Stromal cell of bone marrow (primary cell): ENCODE measurements at regions not wholly inside any gene's neighbourhood (a gene's known extent, or its start where the extent isn't known, plus 50 kb on each side); places are given as distances from the start of the nearest gene placed in this dataset.
"Not testable (repeated sequence)": the region's sequence is repeated elsewhere in the genome, so short reads cannot be mapped to it uniquely, and the experiment has no call there.

ENCODE experiments used
- DNase-seq: peaks from one replicate; pipeline ENCODE4 v3.0.0-alpha.2; 2012; ENCODE audit warnings: low read depth

DNA sequence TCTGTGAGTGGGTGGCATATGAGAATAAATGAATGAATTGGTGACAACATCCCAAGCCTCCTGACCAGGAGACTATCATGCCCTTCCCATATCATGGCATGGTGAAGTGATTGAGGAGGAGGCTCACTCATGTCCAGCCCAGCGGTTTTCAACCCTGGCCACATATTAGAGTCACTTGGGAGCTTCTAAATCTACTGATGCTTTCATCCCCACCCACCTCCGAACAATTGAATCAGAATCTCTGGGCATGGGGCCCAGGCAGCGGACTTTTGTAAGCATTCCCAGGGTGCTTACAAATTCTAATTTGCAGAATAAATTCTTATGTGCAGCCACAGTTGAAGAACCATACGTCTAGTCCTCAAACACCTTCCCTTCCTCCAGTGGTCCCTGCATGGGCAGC, 81.7 kb upstream of the SEC11C start:
- DNase-seq, result peak; percentile 75

DNA sequence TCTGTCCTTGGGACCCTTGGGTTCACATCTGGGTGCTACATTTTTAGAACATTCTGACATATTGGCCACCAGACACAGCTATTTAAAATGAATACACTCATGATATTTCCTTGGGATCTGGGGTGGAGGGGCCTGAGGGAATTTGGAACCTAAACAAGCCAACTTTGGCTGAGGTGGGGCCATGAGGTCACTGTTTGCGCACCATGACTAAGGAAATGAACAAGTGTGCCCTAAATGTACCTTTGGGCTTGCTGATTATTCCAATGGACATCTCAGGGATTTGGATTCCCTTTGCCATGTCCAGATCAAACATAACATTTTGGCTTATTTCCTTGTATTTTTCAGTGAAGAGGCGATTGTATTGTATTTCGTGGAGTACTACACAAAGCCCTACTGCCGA, 80.5 kb upstream of the SEC11C start:
- DNase-seq, result no peak

DNA sequence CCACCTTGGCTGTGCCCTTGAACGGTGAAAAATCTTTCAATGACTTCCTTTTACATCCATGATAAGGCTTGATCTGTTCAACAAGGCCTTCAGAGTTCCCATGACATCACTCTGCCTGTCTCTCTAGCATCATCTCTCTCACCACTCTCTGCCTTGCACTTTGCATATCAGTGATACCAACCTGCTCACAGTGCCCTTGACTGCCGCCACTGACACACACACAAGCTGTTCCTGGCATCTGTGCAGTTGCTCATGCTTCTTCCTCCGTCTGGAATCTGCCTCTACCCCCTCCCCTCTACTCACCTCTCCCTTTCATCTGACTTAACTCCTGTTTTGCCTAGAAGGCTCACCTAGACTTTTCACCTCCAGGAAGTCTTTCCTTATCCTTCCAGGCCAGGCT, 79.1 kb upstream of the SEC11C start:
- DNase-seq, result no peak

DNA sequence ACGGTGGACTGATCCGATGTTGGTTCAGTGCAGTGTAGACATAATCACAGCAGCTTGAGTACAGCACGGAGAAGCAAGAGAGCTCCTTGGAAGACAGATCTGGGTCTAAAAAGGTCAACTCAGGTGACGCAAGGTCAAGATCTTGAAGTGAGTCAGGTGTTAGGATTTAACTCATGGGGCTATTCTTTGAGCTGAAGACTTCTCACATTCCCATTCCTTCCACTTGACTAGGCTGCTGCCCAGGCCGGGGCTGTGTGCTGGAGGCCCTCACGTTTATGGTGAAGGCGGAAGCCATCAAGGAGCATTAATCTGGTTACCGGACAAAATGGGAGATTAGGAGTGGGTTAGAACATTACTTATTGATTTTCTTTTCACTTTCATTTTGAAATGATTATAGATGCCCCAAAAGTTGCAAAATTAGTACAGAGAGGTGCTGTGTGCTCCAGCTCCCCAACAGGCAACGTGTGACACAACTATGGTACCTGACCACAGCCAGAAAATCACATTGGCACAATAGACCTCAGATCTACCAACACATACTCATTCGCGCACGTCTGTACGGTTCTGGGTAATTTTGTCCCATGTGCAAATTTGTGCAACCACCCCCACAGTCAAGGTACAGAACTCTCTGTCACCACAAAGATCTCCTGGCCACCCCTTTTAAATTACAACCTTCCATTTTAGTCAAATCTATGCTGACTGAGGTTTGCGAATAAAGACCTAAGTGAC, 77.6 kb upstream of the SEC11C start:
- no peak for DNase-seq

DNA sequence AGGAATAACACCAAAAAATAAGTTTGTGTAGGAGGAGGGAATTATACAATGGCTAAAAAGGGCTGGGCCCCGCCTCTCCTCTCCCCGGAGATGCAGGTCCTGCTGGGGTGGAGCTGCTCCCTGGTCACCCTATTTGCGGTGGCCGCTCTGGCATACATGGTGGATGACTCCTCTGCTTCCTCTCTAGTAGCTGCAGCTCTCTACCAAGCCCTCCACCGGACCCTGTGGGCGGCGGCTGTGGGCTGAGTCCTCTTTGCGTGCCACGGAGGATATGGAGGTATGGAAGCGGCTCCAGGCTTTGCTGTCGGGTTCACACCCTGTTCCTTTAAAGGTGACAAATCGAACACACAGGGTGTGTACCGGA, 77.1 kb upstream of the SEC11C start:
- DNase-seq, result no peak

DNA sequence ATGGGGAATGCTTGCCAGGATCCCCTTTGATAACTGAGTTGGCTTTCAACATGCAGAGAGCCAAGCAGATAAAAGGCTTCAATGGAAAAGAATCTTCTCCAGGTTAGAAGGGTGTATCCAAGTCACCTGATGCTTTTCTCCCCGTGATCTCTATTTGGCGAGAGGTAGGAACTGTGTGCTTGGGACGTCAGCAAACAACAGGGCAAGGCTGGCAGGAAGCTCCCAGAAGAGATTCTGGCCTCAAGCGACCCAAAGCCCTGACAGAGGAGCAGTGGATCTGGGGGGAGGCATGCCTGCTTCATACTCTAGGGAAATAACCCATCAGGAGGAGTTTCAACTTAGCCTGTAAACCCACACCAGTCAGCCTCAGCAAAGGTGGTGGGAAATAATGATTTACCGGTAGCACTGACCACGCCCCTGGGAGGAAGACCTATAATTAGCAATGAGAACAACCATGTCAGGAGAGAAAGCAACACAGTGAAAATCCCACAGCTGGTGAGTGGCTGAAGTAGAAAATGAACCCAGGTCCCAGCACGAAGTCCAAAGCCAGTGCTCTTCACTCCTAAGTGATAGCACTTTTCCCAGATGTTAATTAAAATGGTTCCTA, 76.3 kb upstream of the SEC11C start:
- DNase-seq, result no peak

DNA sequence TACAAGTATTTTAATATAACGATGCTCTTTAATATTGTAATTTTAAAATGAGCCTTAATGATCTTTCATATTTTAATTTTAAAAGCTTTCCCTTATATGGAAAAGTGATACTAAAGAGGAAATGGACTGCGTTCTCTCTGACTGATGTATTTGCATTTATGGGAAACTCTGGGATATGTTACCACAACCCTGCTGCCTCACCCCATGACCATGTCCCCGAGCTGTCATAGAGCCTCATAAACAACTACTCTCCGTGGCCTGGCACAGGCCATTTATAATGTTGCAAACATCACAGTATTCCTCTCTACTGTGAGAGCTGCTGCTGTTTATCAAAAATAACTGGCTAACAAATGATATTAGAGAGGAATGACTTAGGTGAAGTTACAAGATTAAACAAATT, 75.8 kb upstream of the SEC11C start:
- DNase-seq, result no peak

DNA sequence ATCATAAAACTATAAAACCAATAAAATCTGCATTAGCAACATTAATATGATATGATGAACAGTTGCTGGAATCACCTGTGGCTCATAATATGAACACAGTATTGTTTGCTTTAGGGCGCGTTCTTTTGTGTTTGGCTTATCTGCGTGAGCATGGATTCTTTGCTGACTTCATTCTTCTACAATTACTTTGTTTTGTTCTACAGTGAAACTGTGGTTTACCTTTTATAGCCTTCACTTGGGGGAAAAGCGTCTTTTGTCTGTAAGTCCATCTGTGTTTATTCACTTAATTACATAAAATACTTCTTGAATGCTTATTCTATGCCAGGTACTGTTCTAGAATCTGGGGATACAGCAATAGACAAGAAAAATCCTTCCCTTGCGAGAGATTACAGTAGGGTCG, 74.0 kb upstream of the SEC11C start:
- DNase-seq, result no peak

DNA sequence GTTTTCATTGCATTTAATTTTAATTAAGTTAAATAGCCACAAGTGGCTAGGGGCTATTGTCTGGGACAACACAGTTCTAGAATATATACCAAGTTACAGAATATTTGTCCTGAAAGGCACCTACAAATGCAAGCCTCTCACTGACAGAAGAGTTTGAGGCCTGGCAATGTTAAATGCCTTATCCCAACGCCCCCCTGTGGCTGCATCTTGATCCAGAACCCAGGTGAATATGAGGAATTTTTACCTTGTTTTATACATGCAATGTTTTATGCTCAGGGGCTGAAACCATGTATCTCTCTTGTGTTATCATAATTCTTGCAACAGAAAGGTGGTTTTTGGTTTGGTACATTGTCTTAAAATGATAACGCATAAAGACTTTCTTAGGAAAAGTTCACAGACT, 71.8 kb upstream of the SEC11C start:
- DNase-seq, result no peak

DNA sequence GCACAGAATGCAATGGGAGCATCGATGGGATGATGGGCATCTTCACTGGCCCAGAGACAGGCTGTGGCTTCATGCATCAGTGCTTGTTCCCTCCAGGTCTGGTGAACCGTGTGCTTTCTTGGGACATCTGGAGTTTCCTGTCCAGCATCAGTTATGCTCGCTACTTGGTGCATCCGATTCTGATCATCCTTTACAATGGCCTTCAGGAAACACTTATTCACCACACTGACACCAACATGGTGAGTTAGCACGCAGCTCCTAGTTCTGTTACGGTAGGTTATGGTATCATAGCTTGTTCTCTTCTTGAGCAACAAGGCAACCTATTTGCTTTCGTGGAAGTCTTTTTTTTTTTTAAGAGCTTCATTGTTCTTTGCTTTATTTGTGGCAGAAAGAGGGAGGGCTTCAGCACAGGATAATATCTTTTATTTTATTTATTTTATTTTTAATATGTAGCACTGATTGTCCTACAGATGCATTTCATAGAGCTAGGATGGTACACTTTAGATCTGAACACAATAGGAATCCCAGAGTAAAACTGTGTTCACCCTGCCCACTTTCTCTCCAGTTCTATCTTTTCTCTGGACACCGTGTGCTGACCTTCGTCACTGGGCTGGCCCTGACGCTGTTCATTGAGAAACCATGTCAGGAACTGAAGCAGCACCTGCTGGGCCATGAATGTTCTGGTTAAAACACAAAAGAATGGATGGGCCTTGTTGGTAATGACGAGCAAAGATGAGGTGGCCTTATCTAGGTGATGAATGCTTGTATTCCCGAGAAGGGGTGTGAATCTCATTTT, 71.2 kb upstream of the SEC11C start:
- no peak for DNase-seq

DNA sequence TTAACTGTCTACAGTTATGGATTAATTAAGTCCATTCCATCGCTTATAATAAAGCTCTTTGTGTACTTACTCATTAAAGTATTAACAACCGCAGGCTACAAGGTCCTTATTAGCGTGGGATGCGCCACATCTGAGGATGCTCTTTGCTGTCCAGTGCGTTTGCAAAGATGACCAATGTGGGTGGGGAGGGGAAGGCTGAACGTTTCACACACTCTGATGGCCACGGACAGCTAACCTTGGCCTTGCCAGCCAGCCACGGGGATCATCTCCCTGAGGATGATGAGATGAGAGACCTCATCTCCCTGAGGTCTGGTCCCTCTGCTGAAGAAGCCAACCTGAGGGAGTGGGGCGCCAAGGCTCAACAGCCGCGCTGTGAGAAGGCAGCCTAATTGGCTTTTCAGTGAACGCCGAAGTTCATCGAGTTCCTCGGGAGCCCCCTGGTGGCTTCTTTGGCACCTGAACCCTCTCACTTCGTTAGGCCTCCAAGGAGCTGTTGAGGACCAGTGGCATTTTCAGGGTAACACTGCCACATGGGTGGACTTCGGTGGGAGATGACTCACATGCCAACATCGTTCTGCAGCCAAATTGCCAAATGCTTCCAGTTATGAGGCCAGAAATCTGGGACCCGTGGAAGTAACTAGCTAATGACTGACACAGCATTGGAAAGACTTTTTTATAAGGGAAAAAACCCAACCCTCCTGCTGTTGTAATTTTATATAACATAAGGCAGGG, 69.3 kb upstream of the SEC11C start:
- peak; percentile 64 for DNase-seq

DNA sequence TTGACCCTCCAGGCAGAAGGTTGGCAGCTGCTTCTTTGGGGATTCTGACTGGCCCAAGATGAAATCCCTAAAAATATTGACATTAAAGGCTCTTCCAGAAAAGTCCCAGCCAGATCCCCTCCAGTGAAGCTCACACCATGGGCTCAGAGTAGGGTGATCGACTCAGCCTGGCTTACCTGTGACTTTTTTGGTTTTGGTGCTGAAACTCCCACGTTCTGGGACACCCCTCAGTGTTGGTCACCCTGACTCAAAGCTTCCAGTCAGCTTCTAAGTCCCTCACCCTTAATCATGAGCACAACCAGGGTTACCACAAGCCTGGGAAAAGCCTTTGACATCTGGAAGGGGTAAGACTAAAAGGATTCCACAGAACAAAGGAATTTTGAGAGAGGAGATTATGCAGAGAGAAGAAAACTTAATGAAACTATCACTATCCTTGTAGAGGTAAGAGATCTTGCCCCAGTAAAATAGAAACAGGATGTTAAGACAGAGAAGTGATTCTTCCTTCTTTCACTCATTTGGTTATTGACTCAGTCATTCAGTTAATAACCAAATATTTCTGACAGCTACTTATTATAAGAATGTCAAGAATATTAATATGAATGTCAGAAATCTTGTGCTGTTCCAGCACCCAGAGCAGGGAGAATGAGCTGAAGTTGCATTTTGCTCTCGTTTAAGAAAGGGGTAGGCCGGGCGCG, 66.8 kb upstream of the SEC11C start:
- DNase-seq, result no peak

DNA sequence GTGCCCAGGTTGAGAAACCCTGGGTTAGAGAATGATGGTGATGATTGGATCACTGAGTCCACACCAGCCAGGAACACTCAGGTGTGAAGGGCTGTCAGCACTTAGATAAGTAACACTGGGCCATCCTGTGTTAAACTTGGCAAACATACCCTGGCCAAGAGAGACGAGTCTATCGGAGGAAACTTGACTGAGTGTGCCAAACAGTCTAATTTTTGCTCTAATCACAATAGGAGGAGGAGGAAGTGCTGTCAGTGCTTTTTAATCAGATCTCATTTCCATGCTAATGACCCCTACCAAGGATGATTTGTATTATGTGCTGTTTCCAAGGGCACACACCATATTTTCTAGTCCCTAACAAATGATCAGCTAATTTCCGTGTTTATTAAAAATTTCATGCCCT, 63.8 kb upstream of the SEC11C start:
- no peak for DNase-seq

DNA sequence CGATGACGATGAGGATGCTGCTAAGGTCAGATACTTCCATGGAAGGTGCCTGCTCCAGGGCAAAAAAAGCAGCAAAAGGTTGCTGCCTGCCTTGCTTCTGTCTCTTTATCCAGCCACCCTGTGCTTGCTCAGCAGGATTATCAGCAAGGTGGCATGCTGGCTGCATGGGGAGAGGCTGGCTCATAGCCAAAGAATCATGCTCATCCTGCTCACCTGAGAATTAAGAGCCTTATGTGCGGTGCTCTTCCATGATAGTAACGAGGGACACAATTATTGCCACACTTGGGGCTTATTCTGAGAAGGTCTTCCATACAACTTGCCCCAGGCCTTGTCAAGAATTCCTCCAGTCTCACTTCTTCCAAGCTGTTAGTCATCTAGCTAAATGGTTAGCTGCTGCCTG, 60.4 kb upstream of the SEC11C start:
- no peak for DNase-seq

DNA sequence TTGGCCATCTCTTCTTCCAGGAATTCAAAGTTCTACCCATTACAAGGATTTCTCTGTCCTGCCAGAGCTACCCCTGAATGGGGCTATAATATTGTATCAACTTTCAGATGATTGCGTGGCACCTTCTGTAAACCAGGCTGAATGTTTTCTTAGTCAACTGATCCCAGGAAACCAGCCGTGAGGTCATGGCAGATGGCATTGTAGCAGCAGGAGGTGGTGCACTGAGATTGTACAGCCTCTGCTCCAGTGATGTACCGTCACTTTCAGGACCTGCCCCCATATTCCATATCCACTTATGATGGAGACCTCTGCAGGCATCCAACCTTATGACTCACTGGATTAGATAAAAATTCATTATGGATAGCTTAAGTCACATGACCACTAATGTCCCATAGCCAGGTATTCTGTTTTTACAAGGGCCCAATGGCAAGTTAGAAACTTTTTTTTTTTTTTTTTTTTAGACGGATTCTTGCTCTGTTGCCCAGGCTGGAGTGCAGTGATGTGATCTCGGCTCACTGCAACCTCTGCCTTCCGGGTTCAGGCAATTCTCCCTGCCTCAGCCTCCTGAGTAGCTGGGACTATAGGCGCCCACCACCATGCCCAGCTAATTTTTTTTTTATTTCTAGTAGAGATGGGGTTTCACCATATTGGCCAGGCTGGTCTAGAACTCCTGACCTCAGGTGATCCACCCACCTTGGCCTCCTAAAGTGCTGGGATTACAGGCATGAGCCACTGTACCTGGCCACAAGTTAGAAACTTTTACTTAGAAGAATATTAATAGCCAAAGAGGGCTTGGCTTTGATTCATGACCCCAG, 59.8 kb upstream of the SEC11C start:
- not testable (repeated sequence) for DNase-seq

DNA sequence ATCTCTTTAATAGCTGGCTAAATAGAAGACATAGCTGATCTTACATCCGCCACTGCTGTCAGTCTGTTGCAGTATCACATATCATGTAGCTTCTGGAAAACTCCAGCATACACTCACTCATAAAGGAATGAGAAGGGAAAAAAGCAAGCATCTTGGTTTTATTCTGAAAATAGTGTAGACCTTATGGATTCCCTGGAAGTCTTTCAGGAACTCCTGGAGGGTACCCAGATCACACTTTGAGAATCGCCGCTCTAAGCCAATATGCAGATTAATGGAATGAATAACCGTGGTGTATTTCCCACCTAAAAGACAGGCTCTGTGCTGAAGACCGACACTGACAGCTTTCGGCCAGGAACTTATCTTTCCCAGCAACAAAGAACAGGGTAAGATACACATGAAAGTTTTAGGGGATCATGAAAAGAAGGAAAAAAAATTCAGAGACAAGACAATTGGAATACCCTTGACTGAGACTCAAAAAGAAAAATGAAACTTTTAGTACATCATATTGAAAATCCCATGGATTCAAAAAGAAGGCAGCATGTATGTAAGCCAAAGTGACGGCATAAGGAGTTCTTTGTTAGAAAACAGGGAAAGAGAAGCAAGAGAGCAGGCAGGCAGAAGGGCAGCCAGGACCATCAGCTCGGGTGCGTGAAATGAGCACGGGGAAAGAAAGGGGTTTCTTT, 56.4 kb upstream of the SEC11C start:
- no peak for DNase-seq

DNA sequence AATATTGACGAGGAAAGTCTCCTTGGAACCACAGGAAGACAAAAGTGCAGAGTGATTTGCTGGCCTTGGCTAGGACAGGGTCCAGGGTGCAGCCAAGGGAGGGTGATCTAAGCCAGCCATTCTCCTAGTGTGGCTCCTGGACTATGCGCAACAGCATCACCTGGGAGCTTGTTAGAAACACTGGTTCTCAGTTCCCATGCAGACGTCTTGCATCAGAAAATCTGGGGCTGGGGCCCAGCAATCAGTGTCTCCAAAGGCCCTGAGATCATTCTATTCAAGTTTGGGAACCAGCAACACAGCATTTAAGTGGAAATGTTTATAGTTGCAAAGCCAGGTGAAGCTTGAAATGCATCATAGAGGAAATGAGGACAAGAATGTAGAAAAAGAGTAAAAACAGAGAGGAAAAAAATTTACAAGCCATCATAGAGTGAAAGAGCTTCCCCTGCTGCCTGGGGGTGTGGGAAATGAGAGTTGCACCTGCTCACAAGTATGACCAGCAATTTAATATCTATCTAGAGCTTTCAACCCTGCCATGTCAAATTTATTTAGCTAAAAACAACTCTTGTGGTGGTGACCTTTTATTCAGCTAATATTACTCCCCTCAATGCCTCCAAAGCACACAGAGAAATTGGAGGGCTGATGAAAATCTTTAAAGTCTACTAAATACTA, 54.4 kb upstream of the SEC11C start:
- DNase-seq, result no peak

DNA sequence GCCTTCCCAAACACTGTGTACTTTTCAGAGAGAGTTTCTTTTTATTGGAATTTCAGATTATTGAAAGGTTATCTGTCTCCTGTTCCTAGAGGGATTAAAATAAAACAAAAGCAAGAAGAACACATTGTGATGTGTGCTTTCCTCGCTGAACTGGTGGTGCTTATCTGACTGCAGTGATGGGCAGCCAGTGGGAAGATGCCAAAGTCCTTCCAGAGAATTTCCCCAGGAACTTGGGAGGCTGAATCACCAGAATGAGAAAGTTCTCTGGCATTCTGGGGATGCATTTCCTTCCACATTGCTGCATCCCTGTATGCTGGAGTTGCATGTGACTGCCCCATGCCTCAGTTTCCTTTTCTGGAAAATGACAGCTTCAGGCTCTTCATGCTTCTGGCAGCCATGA, 53.9 kb upstream of the SEC11C start:
- peak; percentile 48 for DNase-seq

DNA sequence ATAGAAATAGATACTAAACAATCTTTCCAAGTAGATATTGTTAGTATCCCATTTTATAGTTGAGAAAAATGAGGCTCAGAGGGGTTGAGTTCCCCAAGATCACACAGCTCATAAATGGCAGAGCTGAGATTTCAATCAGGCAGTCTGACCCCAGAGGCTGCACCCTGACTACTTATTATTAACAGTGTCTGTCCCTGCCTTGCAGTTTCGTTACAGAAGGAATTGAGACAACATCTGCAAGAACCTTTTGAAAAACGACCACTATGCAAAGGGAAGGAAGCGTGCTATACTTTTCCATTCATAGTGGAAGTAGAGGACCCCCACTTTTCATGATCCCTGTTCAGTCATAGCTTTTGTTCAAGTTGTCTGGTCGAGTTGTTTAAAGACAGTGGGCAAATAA, 53.2 kb upstream of the SEC11C start:
- DNase-seq, result no peak

DNA sequence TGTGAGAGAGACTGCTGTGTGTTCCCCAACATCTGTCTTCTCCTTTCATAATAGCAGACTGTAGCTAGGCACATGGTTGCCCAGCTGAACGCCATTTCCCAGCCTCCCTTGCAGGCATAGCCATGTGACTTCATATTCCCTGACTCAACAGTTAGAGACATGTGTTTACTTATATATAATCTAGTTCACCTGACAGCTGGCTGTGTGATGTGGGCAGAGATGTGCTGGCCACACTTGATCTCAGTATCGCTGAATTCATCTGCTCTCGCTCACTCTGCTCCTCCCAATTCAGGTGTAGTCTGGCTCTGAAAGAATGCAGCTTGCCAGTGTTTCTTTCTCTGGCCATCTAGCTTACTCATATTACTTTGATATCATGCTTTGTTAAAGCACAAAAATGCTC, 52.3 kb upstream of the SEC11C start:
- no peak for DNase-seq
